Stimulated activated CD8-positive, alpha-beta memory T cell treated with anti-CD3 and anti-CD28 coated beads, Interleukin-12 subunit alpha, Interleukin-12 subunit beta, amount 100 ng/mL, for 1 hour (primary cell): ENCODE measurements at regions not wholly inside any gene's neighbourhood (a gene's known extent, or its start where the extent isn't known, plus 50 kb on each side); places are given as distances from the start of the nearest gene placed in this dataset.

Source experiments
- DNase-seq: peaks from one replicate; pipeline ENCODE4 v3.0.0-alpha.2; 2020; ENCODE audit warnings: low read depth

DNA sequence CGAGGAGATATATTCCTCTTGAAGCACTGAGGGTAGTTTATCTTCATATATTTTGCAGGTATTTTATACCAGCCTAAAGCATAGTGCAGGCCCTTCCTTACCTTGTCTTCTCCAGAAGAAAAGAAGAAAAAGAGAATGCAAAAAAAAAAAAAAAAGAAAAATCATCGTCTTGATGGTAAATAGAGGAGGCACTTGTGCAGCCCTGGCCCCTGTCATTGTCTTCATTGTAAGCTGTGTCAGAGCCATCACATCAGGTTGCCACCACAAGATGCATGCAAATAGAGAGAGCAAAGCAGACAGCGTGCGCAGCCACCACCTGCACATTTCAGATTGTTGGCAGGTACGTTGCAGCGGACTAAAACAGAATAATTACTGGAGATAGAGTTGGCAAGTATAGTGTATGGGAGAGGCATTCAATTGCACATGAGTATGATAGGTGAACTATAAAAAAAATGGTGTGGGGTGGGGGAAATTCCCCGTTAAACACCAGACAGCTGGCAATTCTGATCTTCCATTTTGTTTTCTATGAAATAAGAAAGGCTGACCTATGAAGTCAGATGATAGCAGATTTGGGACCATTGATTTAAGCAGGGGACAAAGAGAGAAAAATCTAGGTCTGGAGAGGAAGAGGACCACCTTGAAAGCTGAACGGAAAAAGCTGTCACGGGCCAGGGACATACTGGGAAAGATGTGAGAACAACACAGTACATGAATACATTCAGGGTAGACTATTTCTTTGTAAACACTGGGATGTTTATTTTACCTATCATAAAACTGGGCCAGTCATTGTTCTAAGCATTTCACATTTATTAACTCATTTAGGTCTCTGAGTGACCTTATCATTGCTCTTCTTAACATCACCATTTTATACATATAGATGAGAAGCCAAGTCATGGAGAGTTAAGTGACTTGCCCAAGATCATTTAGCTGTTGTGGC is 306.3 kb upstream of the SP8 start:
- DNase-seq = no peak

DNA sequence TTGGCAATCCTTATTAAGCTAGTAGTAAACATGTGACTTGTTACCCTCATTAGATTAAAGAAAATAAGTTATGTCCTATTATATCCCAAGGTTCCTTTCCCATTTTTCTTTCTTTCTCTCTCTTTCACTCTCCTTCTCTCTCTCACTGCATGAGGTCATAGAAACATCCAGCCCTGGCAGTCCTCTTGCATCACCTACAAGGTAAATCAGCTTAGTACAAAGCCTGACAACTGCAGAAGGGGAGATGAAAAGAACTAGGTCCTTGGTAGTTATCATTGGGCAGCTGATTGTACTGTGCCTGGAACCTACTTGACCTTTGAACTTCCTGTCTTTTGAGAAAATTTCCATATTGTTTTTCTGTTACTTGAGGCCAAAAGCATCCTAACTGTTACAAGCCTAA is 307.9 kb upstream of the SP8 start:
- DNase-seq = no peak

DNA sequence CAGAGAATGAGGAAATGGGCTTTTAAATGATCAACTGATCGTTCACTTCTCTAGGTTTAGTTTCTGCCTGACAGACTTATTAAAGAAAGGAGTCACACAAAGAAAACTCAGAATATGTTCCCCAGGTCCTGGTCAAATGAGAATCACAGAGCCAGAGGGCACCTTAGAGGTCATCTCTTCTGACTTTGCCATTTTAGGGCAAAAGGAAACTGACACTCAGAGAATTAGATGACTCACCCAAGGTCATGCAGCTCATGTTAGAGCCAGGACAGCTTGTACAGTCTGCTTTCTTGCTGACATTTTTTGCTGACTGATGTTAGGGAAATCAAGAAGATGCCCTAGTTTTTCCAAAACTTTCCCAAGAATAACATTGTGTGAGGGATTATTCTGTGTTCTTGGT is 312.7 kb upstream of the SP8 start:
- DNase-seq = no peak

- no peak for DNase-seq
Measured at GRCh38 chr7:21099955-21100354, 313.3 kb upstream of the SP8 start.

- no peak for DNase-seq
Measured at GRCh38 chr7:21101541-21101940, 314.9 kb upstream of the SP8 start.

- no peak for DNase-seq
Measured at GRCh38 chr7:21103426-21104123, 316.9 kb upstream of the SP8 start.

GRCh38 chr7:21104124-21104500 is 317.4 kb upstream of the SP8 start:
- no peak for DNase-seq

- DNase-seq = no peak
Measured at GRCh38 chr7:21106296-21106732, 319.6 kb upstream of the SP8 start.

DNA sequence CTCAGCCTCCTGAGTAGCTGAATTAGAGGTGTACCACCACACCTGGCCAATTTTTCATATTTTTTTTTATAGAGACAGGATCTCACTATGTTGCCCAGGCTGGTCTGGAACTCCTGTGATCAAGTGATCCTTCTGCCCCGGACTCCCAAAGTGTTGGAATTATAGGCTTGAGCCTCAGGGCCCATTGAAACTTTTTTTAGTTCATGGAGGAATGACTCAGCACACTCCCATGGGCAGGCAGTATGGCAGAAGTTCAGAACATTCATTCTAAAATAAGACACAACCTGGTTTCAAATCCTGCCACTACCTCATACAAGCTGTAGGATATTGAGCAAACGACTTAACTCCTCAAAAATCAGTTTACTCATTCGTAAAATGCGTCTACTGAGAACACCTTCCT is 320.4 kb upstream of the SP8 start:
- DNase-seq = no peak

- no peak for DNase-seq
Measured at GRCh38 chr7:21108182-21108581, 319.7 kb upstream of the SP4 start.

DNA sequence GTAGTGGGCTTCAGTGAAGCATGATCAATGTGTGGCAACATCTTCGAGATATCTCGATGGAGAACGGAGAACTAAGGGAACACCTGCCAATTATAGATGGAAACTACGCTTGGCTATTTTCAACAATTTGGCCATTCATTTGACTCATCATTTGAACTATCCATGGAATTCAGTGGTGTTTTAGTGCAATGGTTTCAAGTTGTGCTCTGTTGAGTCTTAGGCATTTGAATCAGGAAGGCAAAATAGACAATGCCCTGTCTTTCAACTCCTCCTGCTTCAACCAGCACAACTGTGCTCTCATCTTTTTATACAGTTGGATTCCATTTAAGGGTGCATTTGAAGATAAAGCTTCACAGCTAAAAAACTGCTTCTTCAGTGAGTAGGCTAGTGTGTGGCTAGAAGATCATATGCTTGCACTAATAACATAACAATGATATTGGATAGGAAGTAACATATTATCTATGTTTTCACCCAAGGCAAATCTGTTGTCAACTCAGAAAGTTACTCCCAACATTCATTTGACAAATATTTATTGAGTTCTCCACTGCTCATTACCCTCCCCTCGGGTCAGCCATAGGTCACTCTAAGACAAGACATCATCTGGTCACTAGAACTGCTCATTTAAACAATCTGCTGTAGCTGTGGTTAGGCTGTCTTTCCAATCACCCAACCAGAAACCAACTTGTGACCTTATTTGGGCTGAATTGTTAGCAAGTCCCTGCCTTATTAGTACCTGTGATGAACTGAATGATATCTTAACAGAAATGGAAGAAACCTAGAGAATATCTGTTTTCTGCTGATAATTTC is 314.1 kb upstream of the SP4 start:
- DNase-seq = no peak

DNA sequence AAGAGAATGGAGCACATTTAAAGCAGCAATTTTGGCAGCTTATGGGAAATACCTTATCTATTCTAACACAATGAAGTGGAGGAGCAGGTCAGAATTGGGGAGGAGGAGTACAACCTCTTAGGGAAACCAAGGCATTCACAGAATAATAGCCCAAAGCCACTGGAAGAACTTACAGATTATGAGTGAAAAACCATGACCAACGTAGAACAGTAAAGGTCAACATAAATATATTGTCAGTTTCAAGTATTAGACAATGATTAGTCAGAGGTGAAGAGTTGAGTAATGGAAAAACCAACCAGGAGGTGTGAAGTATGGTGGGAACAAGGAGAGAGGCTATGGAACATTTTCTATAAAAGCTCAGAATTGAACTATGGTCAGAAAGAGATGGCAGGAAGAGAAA is 304.3 kb upstream of the SP4 start:
- no peak for DNase-seq

DNA sequence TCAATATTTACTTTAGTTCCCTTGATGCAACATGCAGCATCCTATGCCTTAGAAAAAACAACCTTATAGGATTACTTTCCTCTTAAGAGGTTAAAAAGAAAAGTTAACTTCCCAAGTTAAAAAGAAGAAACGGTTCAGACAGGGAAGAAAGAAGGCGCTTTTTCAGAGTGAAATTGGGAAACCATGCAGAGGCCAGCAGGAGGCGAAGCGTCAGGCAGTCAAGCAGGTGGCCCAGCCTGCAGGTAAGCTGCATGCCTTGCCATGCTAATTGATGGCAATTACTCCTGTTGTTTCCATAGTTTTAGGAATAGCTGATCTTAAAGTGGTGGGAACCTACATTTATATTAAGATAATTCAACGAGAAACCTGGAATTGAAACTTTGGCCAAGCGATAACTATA is 302.6 kb upstream of the SP4 start:
- no peak for DNase-seq

- DNase-seq = no peak
Measured at GRCh38 chr7:21128062-21128817, 299.6 kb upstream of the SP4 start.

DNA sequence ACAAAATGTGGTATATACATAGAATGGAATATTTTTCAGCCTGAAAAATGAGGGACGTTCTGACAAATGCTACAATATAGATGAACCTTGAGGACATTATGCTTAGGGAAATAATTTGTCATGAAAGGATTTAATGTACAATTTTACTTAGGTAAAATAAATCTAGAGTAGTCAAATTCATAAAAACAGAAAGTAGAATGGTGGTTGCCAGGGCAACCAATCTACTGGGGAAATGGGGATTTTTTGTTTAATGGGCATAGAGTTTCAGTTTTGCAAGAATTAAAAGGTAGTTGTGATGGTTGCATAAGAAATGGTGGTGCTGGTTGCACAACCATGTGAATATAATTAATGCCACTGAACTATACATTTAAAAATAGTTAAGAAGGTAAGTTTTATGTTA is 296.0 kb upstream of the SP4 start:
- no peak for DNase-seq

GRCh38 chr7:21134631-21135030 is 293.3 kb upstream of the SP4 start:
- DNase-seq = no peak

DNA sequence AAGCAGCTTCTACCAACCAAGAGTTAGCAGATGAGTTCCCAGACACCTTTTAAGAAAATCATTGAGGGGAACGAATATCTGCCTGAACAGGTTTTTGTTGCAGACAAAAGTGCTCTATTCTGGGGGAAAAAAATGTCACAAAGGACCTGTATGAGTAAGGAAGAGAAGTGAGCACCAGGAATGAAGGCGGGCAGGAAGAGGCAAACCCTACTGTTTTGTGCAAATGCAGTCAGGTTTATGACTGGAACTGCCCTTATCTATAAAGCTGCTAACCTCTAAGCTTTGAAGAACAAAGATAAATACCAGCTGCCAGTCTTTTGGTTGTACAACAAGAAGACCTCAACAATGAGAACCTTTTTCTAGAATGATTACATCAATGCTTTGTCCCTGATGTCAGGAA is 292.4 kb upstream of the SP4 start:
- DNase-seq = no peak

GRCh38 chr7:21137640-21138039 is 290.2 kb upstream of the SP4 start:
- DNase-seq = no peak

GRCh38 chr7:21140622-21141021 is 287.3 kb upstream of the SP4 start:
- DNase-seq = no peak

GRCh38 chr7:21141476-21141875 is 286.4 kb upstream of the SP4 start:
- DNase-seq = no peak

GRCh38 chr7:21142081-21142480 is 285.8 kb upstream of the SP4 start:
- DNase-seq = no peak
